Skin epidermis (tissue), 12 donors: ENCODE measurements at regions not wholly inside any gene's neighbourhood (a gene's known extent, or its start where the extent isn't known, plus 50 kb on each side); places are given as distances from the start of the nearest gene placed in this dataset.

ENCODE experiments used
- H3K27ac ChIP-seq, 21 experiments: fragments of 200-600 bp; sonication (generic) in 11 of 21; one replicate each; pipeline ENCODE4 v1.5.0; 2020; ENCODE audit warnings: mild to moderate bottlenecking in 3 of 21, inconsistent platforms in 2 of 21, moderate library complexity in 2 of 21
- H3K4me3 ChIP-seq, 7 experiments: fragments of 200-600 bp; sonication (generic) in 2 of 7; one replicate each; pipeline ENCODE4 v1.5.0; 2020; ENCODE audit warnings: inconsistent platforms in 2 of 7, mild to moderate bottlenecking in 2 of 7, moderate library complexity in 1 of 7

DNA sequence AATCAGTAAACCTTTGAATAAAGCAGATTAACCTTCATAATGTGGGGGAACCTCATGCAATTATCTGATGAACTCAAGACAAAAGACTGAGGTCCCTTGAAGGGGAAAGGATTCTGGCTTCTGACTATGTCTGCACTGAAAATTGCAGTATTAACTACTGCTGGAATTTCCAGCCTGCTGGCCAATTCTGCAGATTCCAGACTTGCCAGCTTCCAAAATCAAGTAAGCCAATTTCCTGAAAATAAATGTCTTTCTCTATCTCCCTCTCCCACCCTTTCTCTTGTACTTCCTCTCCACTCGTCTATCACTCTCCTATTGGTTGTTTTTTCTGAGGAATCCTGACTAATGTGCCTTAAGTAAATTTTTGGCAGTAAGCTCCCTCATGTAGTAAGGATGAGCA is 1479.9 kb upstream of the PRR20A start:
- Histone ChIP-seq H3K27ac (no peak overlapping the region), H3K4me3 (no peak overlapping the region)

GRCh38 chr13:55661505-55661904 is 1479.2 kb upstream of the PRR20A start:
- no peak overlapping the region for H3K4me3 ChIP-seq
- no peak overlapping the region for H3K27ac ChIP-seq

DNA sequence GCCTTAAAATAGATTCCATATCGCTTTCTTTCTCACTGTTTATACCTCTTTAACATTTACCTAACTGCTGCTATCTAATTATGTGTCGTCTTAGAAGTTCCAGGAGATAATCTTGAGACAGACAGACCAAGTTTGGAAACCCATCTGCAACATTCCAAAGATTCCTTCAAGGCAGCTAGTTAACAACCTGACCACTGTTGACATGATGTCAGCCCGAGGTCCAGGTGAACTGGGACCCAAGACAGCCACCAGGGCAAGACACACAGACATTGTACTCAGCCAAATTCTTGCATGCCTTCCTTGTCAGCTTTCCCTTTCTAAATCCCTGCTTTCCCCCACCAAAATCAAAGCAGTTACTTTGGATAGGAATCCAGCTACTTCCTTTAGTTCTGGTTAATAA is 1476.5 kb upstream of the PRR20A start:
- Histone ChIP-seq H3K4me3 (no peak overlapping the region), H3K27ac (no peak overlapping the region)

DNA sequence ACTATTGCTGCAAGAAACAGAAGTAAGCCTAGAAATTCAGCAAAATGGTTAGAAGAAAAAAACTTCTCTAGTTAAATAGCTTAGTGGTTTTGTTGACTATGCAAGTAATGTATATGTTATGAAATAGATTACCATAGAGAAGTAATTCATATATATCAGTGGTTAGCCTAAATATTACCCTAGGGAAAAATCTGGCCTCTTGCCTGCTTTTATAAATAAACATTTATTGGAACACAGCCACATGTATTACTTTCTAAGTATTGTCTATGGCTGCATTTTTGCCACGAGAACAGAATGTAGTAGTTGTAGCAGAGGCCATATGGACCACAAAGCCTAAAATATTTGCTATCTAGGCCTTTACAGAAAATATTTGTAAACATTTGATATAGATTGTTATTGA is 1471.7 kb upstream of the PRR20A start:
- no peak overlapping the region for H3K4me3 ChIP-seq
- H3K27ac ChIP-seq = no peak overlapping the region

DNA sequence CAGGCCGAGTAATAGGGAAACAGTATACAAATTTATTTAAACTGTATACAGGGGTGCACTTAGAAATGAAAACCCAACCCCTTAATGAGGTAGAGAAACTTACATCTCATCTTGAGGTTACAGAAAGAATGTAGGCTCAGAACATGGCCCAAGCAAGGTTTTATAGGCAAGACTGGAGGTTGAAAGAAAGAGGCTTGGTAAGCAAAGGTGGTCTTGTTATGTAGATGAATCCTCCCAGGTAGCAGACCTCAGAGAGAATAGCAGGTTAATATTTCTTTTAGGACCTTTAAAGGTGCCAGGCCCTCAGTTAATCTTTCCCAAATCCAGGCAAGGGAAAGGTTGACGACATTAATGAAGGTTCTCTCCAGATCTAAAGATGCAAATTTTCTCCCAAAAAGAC is 1466.8 kb upstream of the PRR20A start:
- H3K4me3 ChIP-seq = no peak overlapping the region
- H3K27ac ChIP-seq = no peak overlapping the region

DNA sequence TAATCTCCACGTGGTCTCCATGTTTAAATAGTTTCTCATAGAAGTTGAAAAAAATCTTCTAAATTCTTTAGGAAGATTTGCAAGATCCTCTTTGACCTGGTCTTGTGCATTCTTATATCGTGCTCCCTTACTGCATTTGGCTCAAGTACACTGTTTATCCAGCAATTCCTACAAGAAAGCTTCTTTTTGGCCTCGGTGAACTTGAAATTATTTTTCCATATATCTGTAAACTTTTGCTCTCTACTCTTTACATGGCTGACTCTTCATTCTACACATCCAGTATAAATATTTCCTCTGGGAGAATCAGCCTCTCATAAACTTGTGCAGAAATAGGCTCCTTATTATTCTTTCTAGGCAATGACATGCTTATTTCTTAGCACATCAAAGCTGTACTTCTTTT is 1457.9 kb upstream of the PRR20A start:
- H3K4me3 ChIP-seq = no peak overlapping the region

DNA sequence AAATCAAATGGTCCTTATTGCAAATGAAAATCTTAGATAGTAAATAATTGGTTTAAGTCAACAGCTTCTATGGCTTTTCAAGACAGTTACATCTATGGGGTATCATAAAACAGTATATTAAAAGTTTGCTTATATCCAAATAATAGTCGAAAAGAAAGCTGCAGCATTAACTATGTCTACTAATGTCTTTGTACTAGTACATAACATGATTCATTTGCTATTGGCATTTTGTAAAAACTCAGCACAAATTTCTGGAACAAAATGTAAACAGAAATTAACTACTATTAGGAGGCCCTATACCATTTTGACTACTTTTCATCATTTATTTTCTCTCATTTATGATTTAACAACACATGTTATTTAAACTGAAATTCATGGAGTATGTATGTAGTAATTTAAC is 1435.2 kb upstream of the PRR20A start:
- Histone ChIP-seq H3K27ac (no peak overlapping the region), H3K4me3 (no peak overlapping the region)

More for the DNA sequence above, 1457.9 kb upstream of the PRR20A start:
- no peak overlapping the region for H3K27ac ChIP-seq

- no peak overlapping the region for H3K4me3 ChIP-seq
- H3K27ac ChIP-seq = no peak overlapping the region
Measured at GRCh38 chr13:55705971-55706370, 1434.7 kb upstream of the PRR20A start.

DNA sequence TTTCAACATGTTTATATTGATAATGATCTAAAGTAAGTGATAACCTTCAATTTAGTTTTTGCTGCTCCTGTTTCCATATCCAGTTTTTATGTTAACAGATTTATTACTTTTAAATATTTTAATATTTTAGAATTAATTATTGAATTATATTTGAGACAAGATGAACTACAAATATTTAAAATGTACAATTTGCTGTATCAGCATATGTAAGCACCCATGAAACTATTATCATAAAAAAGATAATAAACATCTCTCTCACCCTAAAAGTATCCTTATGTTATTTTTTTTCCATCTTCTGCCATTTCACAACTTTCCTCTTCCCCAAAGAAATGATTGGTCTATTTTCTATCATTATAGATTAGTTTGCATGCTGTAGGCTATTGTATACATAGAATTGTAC is 1426.6 kb upstream of the PRR20A start:
- H3K27ac ChIP-seq = no peak overlapping the region
- H3K4me3 ChIP-seq = no peak overlapping the region

GRCh38 chr13:55727683-55728082 is 1413.0 kb upstream of the PRR20A start:
- no peak overlapping the region for H3K27ac ChIP-seq
- no peak overlapping the region for H3K4me3 ChIP-seq

DNA sequence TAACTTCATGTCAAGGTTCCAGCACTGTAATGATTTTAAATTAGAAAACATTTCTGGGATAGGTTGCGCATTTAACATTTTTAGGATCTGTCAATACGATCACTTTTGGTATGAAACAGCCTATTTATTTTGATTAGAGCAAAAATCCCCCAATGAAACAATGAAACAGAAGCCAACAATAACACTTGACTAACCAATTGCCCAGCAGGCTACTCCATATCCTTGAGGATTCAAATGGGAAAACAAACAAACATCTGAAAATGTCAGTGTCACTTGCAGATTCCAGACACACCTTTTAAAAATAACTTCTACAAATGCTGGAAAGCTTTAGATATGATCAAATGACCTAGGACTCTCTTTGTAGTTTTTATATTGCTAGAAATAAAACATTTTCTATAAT is 1412.5 kb upstream of the PRR20A start:
- Histone ChIP-seq H3K4me3 (no peak overlapping the region), H3K27ac (no peak overlapping the region)

DNA sequence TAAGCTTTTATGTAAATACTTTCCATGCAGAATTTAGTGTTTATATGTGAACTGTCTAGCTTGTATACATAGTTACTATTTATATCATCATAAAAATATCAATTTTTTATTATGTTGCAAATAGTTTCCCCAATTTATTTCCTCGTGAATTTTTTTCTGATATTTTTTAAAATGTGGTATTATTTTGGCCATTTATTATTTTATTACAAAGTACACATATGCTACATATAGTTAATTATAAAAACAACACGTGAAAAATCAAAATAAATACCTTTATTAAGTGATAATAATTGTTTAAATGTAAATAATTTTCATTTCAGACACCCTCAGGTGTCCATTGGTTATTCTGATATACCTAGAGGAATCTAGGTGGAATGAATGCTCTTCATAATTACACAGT is 1394.9 kb upstream of the PRR20A start:
- Histone ChIP-seq H3K4me3 (no peak overlapping the region), H3K27ac (no peak overlapping the region)

DNA sequence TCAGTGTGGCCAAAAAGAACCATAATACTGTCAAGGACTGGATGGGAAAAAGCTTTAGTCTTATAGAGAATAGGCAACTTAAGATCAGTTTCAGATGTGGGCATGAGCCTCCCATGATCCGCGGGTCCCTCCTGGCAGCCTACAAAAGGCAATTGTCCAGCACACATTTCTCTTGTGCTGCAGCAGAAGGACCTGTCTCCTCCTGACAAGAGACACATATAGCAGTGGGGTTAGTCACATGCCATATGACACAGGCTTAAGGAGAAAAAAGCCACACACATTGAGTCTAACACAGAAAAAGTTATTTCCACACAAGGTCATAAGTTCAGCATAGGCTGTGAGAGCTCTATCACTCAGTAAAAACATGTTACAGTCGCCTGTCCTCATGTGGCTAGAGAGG is 1378.7 kb upstream of the PRR20A start:
- H3K27ac ChIP-seq = no peak overlapping the region
- H3K4me3 ChIP-seq = no peak overlapping the region

- Histone ChIP-seq H3K27ac (no peak overlapping the region), H3K4me3 (no peak overlapping the region)
Measured at GRCh38 chr13:55777612-55778011, 1363.1 kb upstream of the PRR20A start.

DNA sequence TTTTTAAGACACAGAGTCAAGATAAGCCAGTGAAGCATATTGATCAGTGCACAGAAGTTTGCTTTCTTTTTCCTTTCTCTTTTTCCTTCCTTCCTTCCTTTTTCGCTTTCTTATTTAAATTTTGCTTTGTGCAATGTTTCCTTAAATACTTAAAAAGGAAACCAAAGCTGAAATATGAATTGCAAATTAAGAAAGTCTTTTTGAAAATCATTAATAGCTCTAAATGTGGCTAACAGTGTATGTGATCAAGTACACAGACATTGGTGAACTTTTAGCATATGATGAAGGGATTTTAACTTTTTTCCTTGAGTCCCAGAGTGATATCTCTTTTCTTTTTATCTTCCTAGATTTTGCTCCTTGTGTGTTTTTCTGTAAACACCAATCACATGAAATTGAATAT is 1356.9 kb upstream of the PRR20A start:
- Histone ChIP-seq H3K4me3 (no peak overlapping the region), H3K27ac (no peak overlapping the region)

DNA sequence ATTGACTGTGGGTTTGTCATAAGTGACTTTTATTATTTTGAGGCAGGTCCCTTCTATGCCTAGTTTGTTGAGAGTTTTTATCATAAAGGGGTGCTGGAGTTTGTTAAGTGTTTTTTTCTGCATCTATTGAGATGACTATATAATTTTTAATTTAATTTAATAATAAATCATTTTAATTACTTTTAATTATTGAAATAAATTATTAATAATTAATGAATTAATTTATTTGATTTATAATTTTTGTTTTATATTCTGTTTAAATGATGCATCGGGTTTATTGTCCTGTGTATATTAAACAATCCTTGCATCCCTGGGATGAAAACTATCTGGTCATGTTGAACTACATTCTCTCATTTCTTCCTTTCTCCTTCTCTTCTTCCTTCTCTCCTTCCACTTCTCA is 1352.2 kb upstream of the PRR20A start:
- Histone ChIP-seq H3K4me3 (no peak overlapping the region), H3K27ac (no peak overlapping the region)

DNA sequence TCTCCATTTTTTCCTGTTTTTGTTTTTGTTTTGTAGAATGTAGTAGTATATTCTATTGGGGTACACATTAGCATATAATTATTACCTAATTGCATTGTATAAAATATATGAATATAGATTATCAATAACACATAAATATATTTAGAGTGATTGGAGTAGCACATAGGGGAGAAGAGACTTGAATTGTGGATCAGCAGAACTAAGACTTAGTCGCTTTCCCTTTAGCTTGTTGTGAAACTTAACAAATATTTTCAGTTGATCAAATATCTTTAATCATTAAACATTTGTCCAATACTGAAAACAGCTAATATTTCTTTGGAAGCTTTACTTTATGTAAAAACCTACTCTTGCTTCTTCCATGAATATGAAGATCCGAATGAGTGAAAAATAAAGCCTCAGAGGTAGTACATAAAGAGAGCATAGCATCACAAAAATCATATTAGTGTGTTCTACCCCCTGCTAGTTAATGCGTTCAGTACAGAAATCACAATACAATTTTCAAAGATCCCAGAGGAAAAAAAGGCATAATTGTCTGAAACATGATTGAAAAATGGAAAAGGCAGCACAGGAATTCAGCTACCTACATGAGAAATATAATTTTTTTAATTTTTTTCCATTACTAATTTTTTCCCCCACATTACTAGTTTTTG is 1348.0 kb upstream of the PRR20A start:
- no peak overlapping the region for H3K4me3 ChIP-seq
- no peak overlapping the region for H3K27ac ChIP-seq

- Histone ChIP-seq H3K4me3 (no peak overlapping the region), H3K27ac (no peak overlapping the region)
Measured at GRCh38 chr13:55815458-55816033, 1325.2 kb upstream of the PRR20A start.

DNA sequence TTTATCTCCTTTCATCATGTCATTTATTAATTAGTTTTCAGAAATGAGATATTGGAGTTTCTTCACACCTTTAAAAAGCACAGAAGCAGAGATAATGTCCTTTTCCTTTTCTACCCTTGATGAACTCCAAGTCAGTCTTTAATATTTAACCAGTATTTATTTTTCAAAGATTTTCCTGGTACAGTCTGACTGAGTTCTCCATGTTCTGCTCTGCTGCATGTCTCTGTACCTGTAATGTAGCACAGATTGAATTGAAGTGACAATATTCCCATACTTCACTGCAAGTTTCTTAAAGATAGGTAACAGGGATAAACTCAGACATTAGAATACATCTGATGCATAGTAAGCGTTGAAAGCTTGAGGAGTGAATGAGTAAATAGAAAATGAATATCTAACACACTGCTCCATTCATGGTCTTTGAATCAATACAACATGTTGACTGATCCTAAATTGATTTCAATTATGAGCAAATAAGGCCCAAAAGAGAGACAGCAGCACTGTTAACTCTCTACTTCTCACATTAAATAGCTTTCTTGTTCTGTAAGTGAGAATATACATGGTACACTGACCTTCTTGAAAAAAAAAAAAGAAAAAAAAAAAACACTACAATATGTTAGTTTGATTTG is 1323.6 kb upstream of the PRR20A start:
- no peak overlapping the region for H3K4me3 ChIP-seq
- no peak overlapping the region for H3K27ac ChIP-seq

- Histone ChIP-seq H3K27ac (no peak overlapping the region), H3K4me3 (no peak overlapping the region)
Measured at GRCh38 chr13:55820817-55821216, 1319.9 kb upstream of the PRR20A start.

- no peak overlapping the region for H3K4me3 ChIP-seq
- H3K27ac ChIP-seq = no peak overlapping the region
Measured at GRCh38 chr13:55869648-55870047, 1271.1 kb upstream of the PRR20A start.

- no peak overlapping the region for H3K27ac ChIP-seq
- H3K4me3 ChIP-seq = no peak overlapping the region
Measured at GRCh38 chr13:55887561-55887960, 1253.2 kb upstream of the PRR20A start.
